ENCODE measurements at regions not wholly inside any gene's neighbourhood (a gene's known extent, or its start where the extent isn't known, plus 50 kb on each side); places are given as distances from the start of the nearest gene placed in this dataset.

DNA sequence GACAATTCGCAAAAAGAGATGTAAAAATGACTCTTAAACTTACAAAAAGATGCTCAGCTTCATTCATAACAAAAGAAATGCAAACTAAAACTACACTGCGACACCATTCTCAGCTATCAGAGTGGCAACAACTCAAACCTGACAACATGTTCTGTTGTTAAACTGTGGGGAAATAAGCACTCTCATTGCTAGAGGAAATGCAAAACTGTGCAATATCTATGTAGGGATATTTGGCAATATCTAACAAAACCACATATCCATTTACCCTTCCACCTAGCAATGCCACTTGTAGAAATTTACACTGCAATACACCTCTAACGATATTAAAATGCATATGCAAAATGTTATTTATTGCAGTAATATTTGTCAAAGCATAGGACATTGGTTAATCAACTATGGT lies 78.3 kb upstream of the EGFL6 start (continued):
- TF ChIP-seq MEF2A (IDR thresholded peaks at IDR 0.05; ENCODE audit: borderline replicate concordance, low read depth), result no peak
- TF ChIP-seq MXI1 (IDR thresholded peaks at IDR 0.05; ENCODE audit: low read depth, low read length), result no peak
- no peak for TF ChIP-seq TCF12 (IDR thresholded peaks at IDR 0.05)
- no peak for TF ChIP-seq GATA2 (CRISPR knock-in tag; IDR thresholded peaks at IDR 0.05)
- TF ChIP-seq RAD21 (IDR thresholded peaks at IDR 0.05; ENCODE audit: low read length), result no peak
- no peak for TF ChIP-seq EZH2phosphoT487 (IDR thresholded peaks at IDR 0.05; ENCODE audit: borderline replicate concordance, low read depth)
- no peak for TF ChIP-seq NFIC (IDR thresholded peaks at IDR 0.05; ENCODE audit: borderline replicate concordance)
- TF ChIP-seq, protein P1, sequence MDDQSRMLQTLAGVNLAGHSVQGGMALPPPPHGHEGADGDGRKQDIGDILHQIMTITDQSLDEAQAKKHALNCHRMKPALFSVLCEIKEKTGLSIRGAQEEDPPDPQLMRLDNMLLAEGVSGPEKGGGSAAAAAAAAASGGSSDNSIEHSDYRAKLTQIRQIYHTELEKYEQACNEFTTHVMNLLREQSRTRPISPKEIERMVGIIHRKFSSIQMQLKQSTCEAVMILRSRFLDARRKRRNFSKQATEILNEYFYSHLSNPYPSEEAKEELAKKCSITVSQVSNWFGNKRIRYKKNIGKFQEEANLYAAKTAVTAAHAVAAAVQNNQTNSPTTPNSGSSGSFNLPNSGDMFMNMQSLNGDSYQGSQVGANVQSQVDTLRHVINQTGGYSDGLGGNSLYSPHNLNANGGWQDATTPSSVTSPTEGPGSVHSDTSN (IDR thresholded peaks at IDR 0.05), result no peak
- TF ChIP-seq TAF1 (IDR thresholded peaks at IDR 0.05; ENCODE audit: borderline replicate concordance, low read depth, low read length), result no peak

DNA sequence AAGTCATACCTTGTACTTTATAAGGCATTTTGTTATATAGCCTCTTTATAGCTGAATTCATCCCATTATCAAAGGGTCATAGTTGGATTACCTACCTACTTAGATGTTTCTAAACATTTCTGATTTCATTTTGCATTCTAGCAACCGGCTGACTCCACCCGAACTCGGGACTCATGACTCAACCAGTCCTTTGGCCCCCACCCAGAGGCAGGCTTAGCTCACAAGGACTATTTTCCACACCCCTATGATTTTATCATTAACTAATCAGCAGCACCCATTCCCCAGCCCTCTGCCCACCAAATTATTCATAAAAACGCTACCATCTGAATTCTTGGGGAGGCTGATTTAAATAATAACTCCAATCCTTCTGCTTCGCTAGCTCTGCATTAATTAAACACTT lies 79.9 kb upstream of the EGFL6 start:
- ChIA-PET CTCF (interaction anchor here (1.3 to 6.1 kb wide), 2 partner anchors 519 to 542 kb away, joined by 3 to 124 read pairs; no protein-coding TSS in a partner anchor), POLR2A (no interaction called here)
- H3K4me3 ChIP-seq (ENCODE audit: low read depth in 2 of 2, low read length in 1 of 2), result no peak overlapping the region
- no peaks in the 10 kb centered on the region for H3K27me3 ChIP-seq (ENCODE audit: insufficient read depth)
- H3K4me1 ChIP-seq (ENCODE audit: control insufficient read depth in 1 of 2, insufficient read depth in 2 of 2, low read depth in 1 of 2, low read length in 1 of 2), result peaks cover 0 to 11% of the 10 kb centered on the region in 2 experiments; a peak in 3 of 4 replicates
- no peaks in the 10 kb centered on the region for H3K36me3 ChIP-seq (replicated peaks in 1 of 2; ENCODE audit: control insufficient read depth in 1 of 2, insufficient read depth in 2 of 2, low read length in 1 of 2)
- peak overlapping the region in 1 of 2 experiments; percentile 97; a peak in 3 of 4 replicates for H3K27ac ChIP-seq (ENCODE audit: low read depth in 2 of 2, low read length in 1 of 2)
- H3K9me2 ChIP-seq, result no peaks in the 10 kb centered on the region
- 54% methylated on average over 5 of the region's 5 CpGs for WGBS (ENCODE audit: low lambda C conversion rate)
- no peaks in the 10 kb centered on the region for H4K20me1 ChIP-seq (ENCODE audit: insufficient read depth)
- TF ChIP-seq NFIC (IDR thresholded peaks at IDR 0.05; ENCODE audit: borderline replicate concordance) (no peak), FOSL2 (IDR thresholded peaks at IDR 0.05; ENCODE audit: borderline replicate concordance, low read depth) (peak; percentile 37; the same call in 1 of the 2 replicates), NRF1 (IDR thresholded peaks at IDR 0.05; ENCODE audit: low read depth, low read length) (no peak), JUND (IDR thresholded peaks at IDR 0.05) (no peak)
- H3K9ac ChIP-seq, result peak overlapping the region; percentile 14; the same call in 1 of the 2 replicates
- H2AFZ ChIP-seq (ENCODE audit: low read depth), result no peak overlapping the region
- no peak overlapping the region for H3K4me2 ChIP-seq
- H3F3A ChIP-seq (replicated peaks; ENCODE audit: insufficient read depth), result peaks cover 35% of the 10 kb centered on the region
- no peak for DNase-seq
- H3K79me2 ChIP-seq (ENCODE audit: insufficient read depth), result no peaks in the 10 kb centered on the region
- no peaks in the 10 kb centered on the region for H3K9me3 ChIP-seq

DNA sequence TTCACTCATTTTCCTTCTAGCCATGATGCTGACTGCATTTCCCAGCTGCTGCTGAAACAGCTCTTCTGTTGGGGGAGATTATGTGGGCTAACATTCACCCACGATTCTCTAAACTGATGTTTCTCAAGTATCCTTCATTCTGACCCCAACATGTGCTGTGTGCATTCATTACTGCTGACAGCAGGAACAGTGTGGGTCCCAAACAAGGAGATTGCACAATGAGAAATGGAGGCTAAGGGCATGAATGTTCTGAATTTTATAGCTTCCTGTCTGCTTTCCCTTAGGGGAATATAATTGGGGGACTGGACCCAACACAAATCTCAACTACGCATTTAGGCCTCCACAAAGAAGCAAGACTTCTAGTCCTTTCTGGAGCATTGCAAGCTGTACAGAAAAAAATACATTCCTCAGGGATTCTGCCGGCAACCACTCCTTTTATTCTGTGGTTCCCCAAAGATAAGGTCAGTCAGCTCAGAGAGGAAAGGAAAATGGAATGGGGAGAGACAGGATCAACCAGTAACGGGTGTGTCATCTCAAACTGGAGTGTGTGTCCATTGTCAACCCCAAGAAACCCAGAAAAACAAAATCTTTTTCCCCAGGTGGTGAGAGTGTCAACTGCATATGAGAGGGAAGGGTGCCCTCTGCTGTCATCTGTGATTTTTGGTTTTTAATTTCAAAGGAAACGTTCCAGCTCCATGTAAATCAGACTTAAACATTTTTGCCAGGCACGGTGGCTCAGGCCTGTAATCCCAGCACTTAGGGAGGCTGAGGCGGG lies 81.5 kb upstream of the EGFL6 start:
- POLR2A ChIA-PET, result no interaction called here
- WGBS (ENCODE audit: low lambda C conversion rate), result 8% methylated on average over 7 of the region's 7 CpGs
- TF ChIP-seq, protein P1 (IDR thresholded peaks at IDR 0.05), result peak; percentile 44
- TF ChIP-seq RFX5 (IDR thresholded peaks at IDR 0.05; ENCODE audit: low read length), result no peak
- TF ChIP-seq POLR2AphosphoS5 (IDR thresholded peaks at IDR 0.05; ENCODE audit: low read depth, low read length), result no peak
- TF ChIP-seq SIN3A (IDR thresholded peaks at IDR 0.05; ENCODE audit: borderline replicate concordance, low read depth, low read length), result no peak
- no peak for TF ChIP-seq MEF2A (IDR thresholded peaks at IDR 0.05; ENCODE audit: borderline replicate concordance, low read depth)
- peak; percentile 66 for TF ChIP-seq TCF12 (IDR thresholded peaks at IDR 0.05)
- TF ChIP-seq NFIC (IDR thresholded peaks at IDR 0.05; ENCODE audit: borderline replicate concordance), result peak; percentile 27; the same call in 1 of the 2 replicates
- no peak for TF ChIP-seq GATA2 (CRISPR knock-in tag; IDR thresholded peaks at IDR 0.05)
- 0 out of 2 replicates have a peak, but pooled peaks have one; percentile 21 for TF ChIP-seq TEAD4 (IDR thresholded peaks at IDR 0.05; ENCODE audit: borderline replicate concordance, insufficient read depth)
- TF ChIP-seq FOSL2 (IDR thresholded peaks at IDR 0.05; ENCODE audit: borderline replicate concordance, low read depth), result no peak; the same call in 1 of the 2 replicates
- no peak for TF ChIP-seq TAF1 (IDR thresholded peaks at IDR 0.05; ENCODE audit: borderline replicate concordance, low read depth, low read length)
- TF ChIP-seq, protein P2, sequence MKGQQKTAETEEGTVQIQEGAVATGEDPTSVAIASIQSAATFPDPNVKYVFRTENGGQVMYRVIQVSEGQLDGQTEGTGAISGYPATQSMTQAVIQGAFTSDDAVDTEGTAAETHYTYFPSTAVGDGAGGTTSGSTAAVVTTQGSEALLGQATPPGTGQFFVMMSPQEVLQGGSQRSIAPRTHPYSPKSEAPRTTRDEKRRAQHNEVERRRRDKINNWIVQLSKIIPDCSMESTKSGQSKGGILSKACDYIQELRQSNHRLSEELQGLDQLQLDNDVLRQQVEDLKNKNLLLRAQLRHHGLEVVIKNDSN (IDR thresholded peaks at IDR 0.05; ENCODE audit: borderline replicate concordance, low read depth), result no peak
- TF ChIP-seq NRF1 (IDR thresholded peaks at IDR 0.05; ENCODE audit: low read depth, low read length), result no peak
- no peak for TF ChIP-seq YY1 (IDR thresholded peaks at IDR 0.05; ENCODE audit: low read depth)
- TF ChIP-seq GABPA (IDR thresholded peaks at IDR 0.05; ENCODE audit: low read depth), result no peak
- no peak for TF ChIP-seq ELF1 (IDR thresholded peaks at IDR 0.05)
- no peak for TF ChIP-seq MXI1 (IDR thresholded peaks at IDR 0.05; ENCODE audit: low read depth, low read length)
- TF ChIP-seq FOXM1 (IDR thresholded peaks at IDR 0.05; ENCODE audit: low read depth), result no peak

More for the DNA sequence above, 81.5 kb upstream of the EGFL6 start:
- H3F3A ChIP-seq (replicated peaks; ENCODE audit: insufficient read depth), result peaks cover 35% of the 10 kb centered on the region
- no peak overlapping the region; a peak in 1 of 4 replicates for H3K4me3 ChIP-seq (ENCODE audit: low read depth in 2 of 2, low read length in 1 of 2)
- H2AFZ ChIP-seq (ENCODE audit: low read depth), result no peak overlapping the region
- no peaks in the 10 kb centered on the region for H4K20me1 ChIP-seq (ENCODE audit: insufficient read depth)
- DNase-seq, result peak; percentile 48
- no peaks in the 10 kb centered on the region for H3K27me3 ChIP-seq (ENCODE audit: insufficient read depth)
- no peaks in the 10 kb centered on the region for H3K79me2 ChIP-seq (ENCODE audit: insufficient read depth)
- peak overlapping the region; percentile 92 to 97 for H3K27ac ChIP-seq (ENCODE audit: low read depth in 2 of 2, low read length in 1 of 2)
- no peaks in the 10 kb centered on the region for H3K9me2 ChIP-seq
- peak overlapping the region; percentile 17; the same call in 1 of the 2 replicates for H3K4me2 ChIP-seq
- peak overlapping the region; percentile 69 for H3K9ac ChIP-seq
- CTCF ChIA-PET, result interaction anchor here (0.6 to 6.1 kb wide), 48 partner anchors 10 to 675 kb away, joined by 3 to 124 read pairs (median 4); partner anchors contain the start of genes TLR8 and TMSB4X
- H3K4me1 ChIP-seq (ENCODE audit: control insufficient read depth in 1 of 2, insufficient read depth in 2 of 2, low read depth in 1 of 2, low read length in 1 of 2), result peaks cover 0 to 11% of the 10 kb centered on the region in 2 experiments; a peak in 3 of 4 replicates
- H3K36me3 ChIP-seq (replicated peaks in 1 of 2; ENCODE audit: control insufficient read depth in 1 of 2, insufficient read depth in 2 of 2, low read length in 1 of 2), result no peaks in the 10 kb centered on the region
- no peaks in the 10 kb centered on the region for H3K9me3 ChIP-seq
